ENCODE measurements at regions not wholly inside any gene's neighbourhood (a gene's known extent, or its start where the extent isn't known, plus 50 kb on each side); places are given as distances from the start of the nearest gene placed in this dataset.

- Histone ChIP-seq H3K36me3 (no peaks in the 10 kb centered on the region), H3K9me3 (no peaks in the 10 kb centered on the region), H3K4me1 (no peaks in the 10 kb centered on the region), H3K27me3 (no peaks in the 10 kb centered on the region), H3K4me3 (ENCODE audit: low read depth, low read length) (no peak overlapping the region)
- no peak for DNase-seq
- no peak for TF ChIP-seq CTCF (IDR thresholded peaks at IDR 0.05; ENCODE audit: low read depth, low read length)
Observed at GRCh38 chr1:72649991-72650390, 367.7 kb upstream of the NEGR1 start.

- TF ChIP-seq CTCF (IDR thresholded peaks at IDR 0.05; ENCODE audit: low read depth, low read length) = no peak
- Histone ChIP-seq H3K4me3 (ENCODE audit: low read depth, low read length) (no peak overlapping the region), H3K27me3 (no peaks in the 10 kb centered on the region), H3K4me1 (no peaks in the 10 kb centered on the region), H3K9me3 (no peaks in the 10 kb centered on the region), H3K36me3 (no peaks in the 10 kb centered on the region)
- DNase-seq = no peak
Observed at GRCh38 chr1:72649211-72649888, 367.0 kb upstream of the NEGR1 start.

GRCh38 chr1:72648465-72648864, 366.1 kb upstream of the NEGR1 start:
- H3K9me3 ChIP-seq = no peaks in the 10 kb centered on the region
- no peak overlapping the region for H3K4me3 ChIP-seq (ENCODE audit: low read depth, low read length)
- TF ChIP-seq CTCF (IDR thresholded peaks at IDR 0.05; ENCODE audit: low read depth, low read length) = no peak
- no peaks in the 10 kb centered on the region for H3K4me1 ChIP-seq
- DNase-seq = no peak
- no peaks in the 10 kb centered on the region for H3K27me3 ChIP-seq
- no peaks in the 10 kb centered on the region for H3K36me3 ChIP-seq

- no peak for TF ChIP-seq CTCF (IDR thresholded peaks at IDR 0.05; ENCODE audit: low read depth, low read length)
- no peak for DNase-seq
- no peaks in the 10 kb centered on the region for H3K27me3 ChIP-seq
- no peaks in the 10 kb centered on the region for H3K4me1 ChIP-seq
- no peaks in the 10 kb centered on the region for H3K36me3 ChIP-seq
- no peaks in the 10 kb centered on the region for H3K9me3 ChIP-seq
- H3K4me3 ChIP-seq (ENCODE audit: low read depth, low read length) = no peak overlapping the region
Observed at GRCh38 chr1:72643142-72643541, 360.8 kb upstream of the NEGR1 start.

DNA sequence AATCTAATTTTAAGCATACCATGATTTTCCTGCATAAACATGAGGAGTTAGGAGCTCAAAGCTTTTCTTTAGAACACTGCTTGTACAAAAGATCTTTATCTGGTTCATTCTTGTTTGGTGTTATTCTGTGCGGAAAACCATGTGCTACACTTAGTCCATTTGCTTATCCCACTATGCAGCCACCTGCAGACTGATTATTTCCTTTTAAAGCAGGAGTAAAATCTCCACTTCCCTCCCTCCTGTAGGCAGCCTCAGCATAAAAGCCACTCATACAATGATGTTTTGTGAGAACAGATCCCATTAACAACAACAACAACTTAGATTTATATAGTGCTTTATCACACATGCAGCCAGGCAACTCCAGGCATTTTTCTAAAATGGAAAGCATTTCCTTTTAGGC, 355.3 kb upstream of the NEGR1 start:
- TF ChIP-seq CTCF (IDR thresholded peaks at IDR 0.05; ENCODE audit: low read depth, low read length) = no peak
- Histone ChIP-seq H3K27me3 (no peaks in the 10 kb centered on the region), H3K4me1 (no peaks in the 10 kb centered on the region), H3K4me3 (ENCODE audit: low read depth, low read length) (no peak overlapping the region), H3K36me3 (no peaks in the 10 kb centered on the region), H3K9me3 (no peaks in the 10 kb centered on the region)
- DNase-seq = no peak

DNA sequence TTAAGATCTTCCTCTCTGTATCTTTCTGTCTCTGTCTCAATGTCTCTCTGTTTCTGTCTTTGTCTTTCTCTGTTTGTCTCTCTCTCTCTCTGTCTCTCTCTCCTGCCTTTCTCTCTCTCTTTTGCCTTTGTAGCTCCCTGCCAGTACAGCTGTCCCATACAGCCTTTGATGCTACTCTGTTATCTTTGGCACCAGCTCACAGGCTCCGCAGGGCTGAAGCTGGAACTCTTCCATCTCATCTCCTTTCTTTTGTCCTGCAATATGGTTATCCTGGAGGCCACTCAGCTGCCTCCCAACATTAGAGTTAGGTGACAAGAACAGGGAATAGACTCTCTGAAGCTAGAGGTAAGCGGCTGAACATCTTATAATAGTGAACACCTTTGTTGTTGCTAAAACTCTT, 354.3 kb upstream of the NEGR1 start:
- no peaks in the 10 kb centered on the region for H3K4me1 ChIP-seq
- H3K27me3 ChIP-seq = no peaks in the 10 kb centered on the region
- no peak for DNase-seq
- no peak overlapping the region for H3K4me3 ChIP-seq (ENCODE audit: low read depth, low read length)
- H3K36me3 ChIP-seq = no peaks in the 10 kb centered on the region
- TF ChIP-seq CTCF (IDR thresholded peaks at IDR 0.05; ENCODE audit: low read depth, low read length) = no peak
- H3K9me3 ChIP-seq = no peaks in the 10 kb centered on the region
